IPS-15b (cell line): ENCODE measurements at regions not wholly inside any gene's neighbourhood (a gene's known extent, or its start where the extent isn't known, plus 50 kb on each side); places are given as distances from the start of the nearest gene placed in this dataset.

Source experiments
- H3K27me3 ChIP-seq: one replicate; pipeline ENCODE4 v1.6.1; 2013; ENCODE audit warnings: low read length; ENCODE audit not compliant: control insufficient read depth, insufficient read depth
- H3K36me3 ChIP-seq: one replicate; pipeline ENCODE4 v1.6.1; 2013; ENCODE audit warnings: low read length; ENCODE audit not compliant: control insufficient read depth, insufficient read depth
- H3K4me1 ChIP-seq: one replicate; pipeline ENCODE4 v1.6.1; 2013; ENCODE audit warnings: mild to moderate bottlenecking, low read length; ENCODE audit not compliant: control insufficient read depth, insufficient read depth
- H3K4me3 ChIP-seq: one replicate; pipeline ENCODE4 v1.5.1; 2013; ENCODE audit warnings: low read depth, low read length
- H3K9ac ChIP-seq: one replicate; pipeline ENCODE4 v1.6.1; 2013; ENCODE audit warnings: low read depth, mild to moderate bottlenecking, low read length
- H3K9me3 ChIP-seq: one replicate; pipeline ENCODE4 v1.6.1; 2013; ENCODE audit warnings: mild to moderate bottlenecking, low read length; ENCODE audit not compliant: control insufficient read depth, insufficient read depth

- Histone ChIP-seq H3K9ac (no peak overlapping the region), H3K4me1 (no peaks in the 10 kb centered on the region), H3K4me3 (no peak overlapping the region), H3K27me3 (no peaks in the 10 kb centered on the region), H3K9me3 (no peaks in the 10 kb centered on the region), H3K36me3 (no peaks in the 10 kb centered on the region)
These were observed 128.5 kb upstream of the TNS3 start for GRCh38 chr7:47710201-47710935.

GRCh38 chr7:47709451-47709850, 127.5 kb upstream of the TNS3 start:
- H3K9ac ChIP-seq, result no peak overlapping the region
- no peaks in the 10 kb centered on the region for H3K9me3 ChIP-seq
- H3K4me1 ChIP-seq, result no peaks in the 10 kb centered on the region
- H3K4me3 ChIP-seq, result no peak overlapping the region
- H3K36me3 ChIP-seq, result no peaks in the 10 kb centered on the region
- H3K27me3 ChIP-seq, result no peaks in the 10 kb centered on the region

GRCh38 chr7:47709051-47709450, 127.1 kb upstream of the TNS3 start:
- no peaks in the 10 kb centered on the region for H3K9me3 ChIP-seq
- H3K36me3 ChIP-seq, result no peaks in the 10 kb centered on the region
- no peaks in the 10 kb centered on the region for H3K27me3 ChIP-seq
- no peaks in the 10 kb centered on the region for H3K4me1 ChIP-seq
- no peak overlapping the region for H3K9ac ChIP-seq
- no peak overlapping the region for H3K4me3 ChIP-seq

- H3K4me3 ChIP-seq, result no peak overlapping the region
- no peaks in the 10 kb centered on the region for H3K36me3 ChIP-seq
- no peaks in the 10 kb centered on the region for H3K27me3 ChIP-seq
- no peaks in the 10 kb centered on the region for H3K4me1 ChIP-seq
- no peaks in the 10 kb centered on the region for H3K9me3 ChIP-seq
- no peak overlapping the region for H3K9ac ChIP-seq
These were observed 125.7 kb upstream of the TNS3 start for GRCh38 chr7:47707583-47707982.

- Histone ChIP-seq H3K4me3 (no peak overlapping the region), H3K4me1 (no peaks in the 10 kb centered on the region)
These were observed 123.0 kb upstream of the TNS3 start for GRCh38 chr7:47704936-47705335.

GRCh38 chr7:47702080-47702479, 120.2 kb upstream of the TNS3 start:
- H3K4me1 ChIP-seq, result no peaks in the 10 kb centered on the region
- H3K9ac ChIP-seq, result no peak overlapping the region
- no peaks in the 10 kb centered on the region for H3K9me3 ChIP-seq
- H3K27me3 ChIP-seq, result no peaks in the 10 kb centered on the region
- H3K4me3 ChIP-seq, result no peak overlapping the region
- H3K36me3 ChIP-seq, result no peaks in the 10 kb centered on the region

More at GRCh38 chr7:47704936-47705335, 123.0 kb upstream of the TNS3 start:
- Histone ChIP-seq H3K9ac (no peak overlapping the region), H3K36me3 (no peaks in the 10 kb centered on the region), H3K9me3 (no peaks in the 10 kb centered on the region), H3K27me3 (no peaks in the 10 kb centered on the region)

- H3K27me3 ChIP-seq, result no peaks in the 10 kb centered on the region
- no peaks in the 10 kb centered on the region for H3K9me3 ChIP-seq
- no peaks in the 10 kb centered on the region for H3K4me1 ChIP-seq
- H3K9ac ChIP-seq, result no peak overlapping the region
- no peak overlapping the region for H3K4me3 ChIP-seq
- H3K36me3 ChIP-seq, result no peaks in the 10 kb centered on the region
These were observed 116.5 kb upstream of the TNS3 start for GRCh38 chr7:47698386-47698785.

GRCh38 chr7:47697543-47697942, 115.6 kb upstream of the TNS3 start:
- Histone ChIP-seq H3K4me3 (no peak overlapping the region), H3K9me3 (no peaks in the 10 kb centered on the region), H3K9ac (no peak overlapping the region), H3K4me1 (no peaks in the 10 kb centered on the region), H3K36me3 (no peaks in the 10 kb centered on the region), H3K27me3 (no peaks in the 10 kb centered on the region)

- Histone ChIP-seq H3K4me3 (no peak overlapping the region), H3K4me1 (no peaks in the 10 kb centered on the region), H3K9me3 (no peaks in the 10 kb centered on the region), H3K9ac (no peak overlapping the region), H3K27me3 (no peaks in the 10 kb centered on the region), H3K36me3 (no peaks in the 10 kb centered on the region)
These were observed 114.3 kb upstream of the TNS3 start for GRCh38 chr7:47696152-47696710.

- H3K4me1 ChIP-seq, result no peaks in the 10 kb centered on the region
- no peak overlapping the region for H3K4me3 ChIP-seq
- no peaks in the 10 kb centered on the region for H3K27me3 ChIP-seq
These were observed 111.3 kb upstream of the TNS3 start for GRCh38 chr7:47693216-47693615.

GRCh38 chr7:47691988-47692387, 110.1 kb upstream of the TNS3 start:
- Histone ChIP-seq H3K27me3 (no peaks in the 10 kb centered on the region), H3K4me1 (no peaks in the 10 kb centered on the region), H3K36me3 (no peaks in the 10 kb centered on the region), H3K9me3 (no peaks in the 10 kb centered on the region), H3K9ac (no peak overlapping the region), H3K4me3 (no peak overlapping the region)

More at GRCh38 chr7:47693216-47693615, 111.3 kb upstream of the TNS3 start:
- Histone ChIP-seq H3K9ac (no peak overlapping the region), H3K9me3 (no peaks in the 10 kb centered on the region), H3K36me3 (no peaks in the 10 kb centered on the region)

GRCh38 chr7:47690902-47691558, 109.1 kb upstream of the TNS3 start:
- no peak overlapping the region for H3K9ac ChIP-seq
- no peaks in the 10 kb centered on the region for H3K9me3 ChIP-seq
- H3K4me3 ChIP-seq, result no peak overlapping the region
- H3K36me3 ChIP-seq, result no peaks in the 10 kb centered on the region
- H3K4me1 ChIP-seq, result no peaks in the 10 kb centered on the region
- H3K27me3 ChIP-seq, result no peaks in the 10 kb centered on the region
